G401.6 (cell line): ENCODE measurements at regions not wholly inside any gene's neighbourhood (a gene's known extent, or its start where the extent isn't known, plus 50 kb on each side); places are given as distances from the start of the nearest gene placed in this dataset.
A peak's percentile ranks its signal among the peaks of the same experiment; 100 is the strongest.

Experiments used
- FAIRE-seq: peaks from 2 replicates; lab custom pipeline; 2012; peaks lifted over from hg19 to GRCh38; lab: Jason Lieb, UNC

GRCh38 chr15:98277602-98278001, 317.1 kb downstream of the ARRDC4 start:
- FAIRE-seq, result no peak

GRCh38 chr15:98280284-98280975, 319.9 kb downstream of the ARRDC4 start:
- FAIRE-seq, result no peak

GRCh38 chr15:98281130-98281529, 320.6 kb downstream of the ARRDC4 start:
- no peak for FAIRE-seq

GRCh38 chr15:98282656-98283332, 322.3 kb downstream of the ARRDC4 start:
- no peak for FAIRE-seq

- no peak for FAIRE-seq
Observed at GRCh38 chr15:98286200-98286599, 325.7 kb downstream of the ARRDC4 start.

GRCh38 chr15:98286831-98287230, 326.3 kb downstream of the ARRDC4 start:
- no peak for FAIRE-seq

GRCh38 chr15:98288091-98288590, 327.6 kb downstream of the ARRDC4 start:
- FAIRE-seq, result no peak

- FAIRE-seq, result no peak
Observed at GRCh38 chr15:98289747-98290146, 329.2 kb downstream of the ARRDC4 start.

- FAIRE-seq, result peak; percentile 51
Observed at GRCh38 chr15:98292442-98293240, 332.1 kb downstream of the ARRDC4 start.

GRCh38 chr15:98294126-98294525, 333.6 kb downstream of the ARRDC4 start:
- no peak for FAIRE-seq

GRCh38 chr15:98295101-98295759, 334.7 kb downstream of the ARRDC4 start:
- peak; percentile 94 for FAIRE-seq

GRCh38 chr15:98296653-98297052, 336.1 kb downstream of the ARRDC4 start:
- no peak for FAIRE-seq

GRCh38 chr15:98304371-98304770, 343.9 kb downstream of the ARRDC4 start:
- FAIRE-seq, result no peak

- no peak for FAIRE-seq
Observed at GRCh38 chr15:98308117-98308516, 340.2 kb upstream of the IGF1R start.

- peak; percentile 93 for FAIRE-seq
Observed at GRCh38 chr15:98311566-98312188, 336.7 kb upstream of the IGF1R start.

GRCh38 chr15:98312913-98313312, 335.4 kb upstream of the IGF1R start:
- no peak for FAIRE-seq

- FAIRE-seq, result no peak
Observed at GRCh38 chr15:98315971-98316370, 332.4 kb upstream of the IGF1R start.

- FAIRE-seq, result no peak
Observed at GRCh38 chr15:98321896-98322295, 326.4 kb upstream of the IGF1R start.

GRCh38 chr15:98322581-98322980, 325.8 kb upstream of the IGF1R start:
- no peak for FAIRE-seq

GRCh38 chr15:98324341-98324970, 323.9 kb upstream of the IGF1R start:
- FAIRE-seq, result no peak

GRCh38 chr15:98326804-98327203, 321.5 kb upstream of the IGF1R start:
- no peak for FAIRE-seq
